HFFc6 (cell line): ENCODE measurements at regions not wholly inside any gene's neighbourhood (a gene's known extent, or its start where the extent isn't known, plus 50 kb on each side); places are given as distances from the start of the nearest gene placed in this dataset.
"Not testable (repeated sequence)": the region's sequence is repeated elsewhere in the genome, so short reads cannot be mapped to it uniquely, and the experiment has no call there.

Source experiments
- DNase-seq: peaks from one replicate; pipeline ENCODE4 v3.0.0-alpha.2; 2018
- H3K27ac Mint-ChIP-seq: 2 replicates; pipeline ENCODE4 v1.8.0; 2020; ENCODE audit warnings: mild to moderate bottlenecking, mixed read lengths
- H3K27me3 Mint-ChIP-seq: 2 replicates; pipeline ENCODE4 v1.8.0; 2021; ENCODE audit warnings: mild to moderate bottlenecking, moderate library complexity, mixed read lengths; ENCODE audit not compliant: insufficient read depth
- H3K36me3 Mint-ChIP-seq: 2 replicates; pipeline ENCODE4 v1.8.0; 2021; ENCODE audit warnings: low read depth, mixed read lengths
- H3K4me1 Mint-ChIP-seq: 2 replicates; pipeline ENCODE4 v1.8.0; 2020; ENCODE audit warnings: low read depth, mixed read lengths
- H3K4me3 Mint-ChIP-seq: 2 replicates; pipeline ENCODE4 v1.8.0; 2020; ENCODE audit warnings: mild to moderate bottlenecking, moderate library complexity, mixed read lengths
- H3K9me3 Mint-ChIP-seq: 2 replicates; pipeline ENCODE4 v1.8.0; 2020; ENCODE audit warnings: mild to moderate bottlenecking, mixed read lengths
- CTCF ChIP-seq: fragments of 200-600 bp; sonication (generic); IDR thresholded peaks from 2 replicates; pipeline ENCODE4 v1.5.0; 2021; ENCODE audit warnings: antibody characterized with exemption, mild to moderate bottlenecking

DNA sequence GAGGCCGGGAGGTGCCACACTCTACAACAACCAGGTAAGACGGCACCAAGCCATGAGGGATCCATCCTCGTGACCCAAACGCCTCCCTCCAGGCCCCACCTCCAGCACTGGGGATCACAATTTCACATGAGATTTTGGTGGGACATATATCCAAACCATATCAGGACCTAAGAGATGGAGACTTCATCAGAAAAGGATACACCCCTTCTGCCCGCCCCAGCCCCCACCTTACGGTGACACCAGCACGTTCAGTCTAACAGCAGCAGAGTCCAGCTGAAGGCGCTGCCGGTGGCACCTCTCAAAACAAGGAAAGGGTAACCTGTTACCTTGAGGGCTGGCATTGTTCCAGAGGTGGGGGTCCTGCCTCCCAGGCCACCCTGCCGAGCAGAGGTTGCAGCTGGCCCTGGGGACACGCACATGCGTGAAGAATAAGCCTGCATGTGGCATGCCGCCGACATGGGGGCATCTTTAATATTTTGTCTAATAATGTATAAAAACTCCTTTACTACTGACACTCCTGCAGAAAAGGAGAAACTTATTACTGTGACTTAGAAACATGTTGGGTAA is 154.4 kb downstream of the GALR1 start:
- TF ChIP-seq CTCF, result no peak
- DNase-seq, result no peak
- Mint-ChIP-seq H3K4me1 (no peaks in the 10 kb centered on the region), H3K36me3 (no peaks in the 10 kb centered on the region), H3K4me3 (no peak overlapping the region), H3K27me3 (no peaks in the 10 kb centered on the region), H3K27ac (no peak overlapping the region), H3K9me3 (peaks cover 4% of the 10 kb centered on the region; the same call in 1 of the 2 replicates)

DNA sequence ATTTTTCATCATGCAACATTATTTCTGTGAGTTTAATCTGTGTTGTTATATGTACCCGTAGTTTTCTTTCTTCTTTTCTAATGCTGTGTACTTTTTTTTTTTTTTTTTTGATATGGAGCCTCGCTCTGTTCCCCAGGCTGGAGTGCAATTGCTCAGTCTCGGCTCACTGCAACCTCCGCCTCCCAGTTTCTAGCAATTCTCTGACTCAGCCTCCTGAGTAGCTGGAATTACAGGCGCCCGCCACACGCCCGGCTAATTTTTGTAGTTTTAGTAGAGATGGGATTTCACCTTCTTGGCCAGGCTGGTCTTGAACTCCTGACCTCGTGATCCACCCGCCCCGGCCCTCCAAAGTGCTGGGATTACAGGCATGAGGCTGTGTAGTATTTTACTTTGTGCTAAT is 155.4 kb downstream of the GALR1 start:
- Mint-ChIP-seq H3K27me3 (peaks cover 1% of the 10 kb centered on the region; the same call in 1 of the 2 replicates), H3K27ac (no peak overlapping the region), H3K36me3 (no peaks in the 10 kb centered on the region), H3K9me3 (peaks cover 4% of the 10 kb centered on the region; the same call in 1 of the 2 replicates), H3K4me1 (no peaks in the 10 kb centered on the region), H3K4me3 (no peak overlapping the region)
- DNase-seq, result no peak
- no peak for TF ChIP-seq CTCF

GRCh38 chr18:77407733-77408132 is 158.1 kb downstream of the GALR1 start:
- TF ChIP-seq CTCF, result no peak
- DNase-seq, result no peak
- no peaks in the 10 kb centered on the region for H3K4me1 Mint-ChIP-seq
- no peak overlapping the region for H3K4me3 Mint-ChIP-seq
- peaks cover 1% of the 10 kb centered on the region; the same call in 1 of the 2 replicates for H3K27me3 Mint-ChIP-seq
- no peaks in the 10 kb centered on the region for H3K36me3 Mint-ChIP-seq
- no peak overlapping the region for H3K27ac Mint-ChIP-seq
- H3K9me3 Mint-ChIP-seq, result peaks cover 19% of the 10 kb centered on the region

GRCh38 chr18:77421546-77421945 is 171.9 kb downstream of the GALR1 start:
- H3K27ac Mint-ChIP-seq, DNase-seq, H3K36me3 Mint-ChIP-seq, H3K4me1 Mint-ChIP-seq, H3K27me3 Mint-ChIP-seq, H3K4me3 Mint-ChIP-seq: not testable (repeated sequence)
- peaks cover 18% of the 10 kb centered on the region for H3K9me3 Mint-ChIP-seq

- Mint-ChIP-seq H3K27ac (no peak overlapping the region), H3K4me3 (no peak overlapping the region), H3K4me1 (no peaks in the 10 kb centered on the region), H3K27me3 (no peaks in the 10 kb centered on the region), H3K36me3 (no peaks in the 10 kb centered on the region), H3K9me3 (peaks cover 24% of the 10 kb centered on the region)
- no peak; the same call in 1 of the 2 replicates for TF ChIP-seq CTCF
- DNase-seq, result no peak
These were observed 173.6 kb downstream of the GALR1 start for GRCh38 chr18:77422974-77423867.

DNA sequence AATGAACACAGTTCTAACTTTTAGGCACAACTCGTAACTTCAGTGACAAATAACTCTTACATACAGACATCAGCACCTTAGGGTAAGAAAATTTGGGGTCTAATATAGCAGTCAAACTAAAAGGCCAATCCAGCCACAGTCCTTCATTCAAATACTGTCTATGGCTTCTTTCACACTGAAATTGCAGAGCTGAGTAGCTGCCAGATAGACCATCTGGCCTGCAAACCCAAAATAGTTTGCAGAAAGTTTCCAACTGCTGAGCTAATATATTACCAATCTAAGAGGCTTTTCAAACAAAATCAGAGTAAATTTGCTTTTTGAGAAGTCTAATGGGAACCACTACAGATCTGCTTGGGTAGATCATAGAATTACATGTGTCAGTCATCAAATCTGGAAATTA is 183.4 kb downstream of the GALR1 start:
- no peak for TF ChIP-seq CTCF
- no peak for DNase-seq
- H3K4me3 Mint-ChIP-seq, result no peak overlapping the region

More for the DNA sequence above, 183.4 kb downstream of the GALR1 start:
- no peaks in the 10 kb centered on the region for H3K36me3 Mint-ChIP-seq
- peaks cover 31% of the 10 kb centered on the region for H3K9me3 Mint-ChIP-seq
- H3K27me3 Mint-ChIP-seq, result no peaks in the 10 kb centered on the region; the same call in 1 of the 2 replicates
- H3K27ac Mint-ChIP-seq, result no peak overlapping the region
- H3K4me1 Mint-ChIP-seq, result no peaks in the 10 kb centered on the region
